Stimulated activated CD4-positive, alpha-beta T cell treated with anti-CD3 and anti-CD28 coated beads, TNF-alpha, amount 100 ng/mL, for 4 hours (primary cell): ENCODE measurements at regions not wholly inside any gene's neighbourhood (a gene's known extent, or its start where the extent isn't known, plus 50 kb on each side); places are given as distances from the start of the nearest gene placed in this dataset.

Experiments
- DNase-seq, 3 experiments: peaks; one replicate each; pipeline ENCODE4 v3.0.0-alpha.2; 2020; ENCODE audit warnings: low read depth in 3 of 3

- no peak for DNase-seq
Measured at GRCh38 chr13:85665286-85665685, 133.9 kb downstream of the SLITRK6 start.

- DNase-seq = no peak
Measured at GRCh38 chr13:85663856-85664255, 135.4 kb downstream of the SLITRK6 start.

DNA sequence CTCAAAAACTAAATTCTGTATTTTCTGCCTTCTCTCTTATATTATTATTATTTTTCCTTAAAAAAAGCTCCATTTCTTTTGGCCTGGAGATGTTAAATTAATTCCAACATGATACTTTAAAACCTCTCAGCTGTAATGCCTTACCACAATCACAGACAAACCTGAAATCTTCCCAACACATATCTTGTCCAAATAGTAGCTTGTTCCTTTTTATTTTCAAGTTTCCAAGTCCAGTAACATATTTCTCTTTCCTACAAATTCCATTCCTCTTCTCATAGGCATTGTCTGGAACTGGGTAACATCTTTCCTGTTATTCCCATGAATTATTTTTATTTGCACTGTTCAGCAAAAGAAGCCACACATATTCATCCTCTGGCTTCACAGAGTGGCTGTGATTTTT, 137.0 kb downstream of the SLITRK6 start:
- no peak for DNase-seq

GRCh38 chr13:85661675-85662074, 137.5 kb downstream of the SLITRK6 start:
- DNase-seq = no peak

- DNase-seq = no peak
Measured at GRCh38 chr13:85659493-85659892, 139.7 kb downstream of the SLITRK6 start.

GRCh38 chr13:85657942-85658341, 141.3 kb downstream of the SLITRK6 start:
- no peak for DNase-seq

DNA sequence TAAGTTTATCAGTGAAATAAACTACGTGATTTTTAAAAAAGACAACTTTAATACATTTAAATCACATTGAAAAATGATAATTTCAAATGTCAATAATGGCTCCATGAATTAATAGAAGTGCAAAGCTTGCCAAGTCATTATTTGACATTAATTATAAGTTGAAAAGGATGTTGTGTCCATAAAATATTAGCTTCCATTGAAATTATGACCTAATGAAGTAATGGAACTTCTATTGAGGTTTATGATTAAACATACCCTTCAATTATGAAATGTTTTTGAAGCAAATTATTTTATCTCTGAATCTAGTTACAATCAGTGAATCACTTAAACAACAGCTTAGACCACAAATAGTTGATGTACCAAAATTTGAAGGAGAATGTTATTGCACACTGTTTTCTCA, 144.2 kb downstream of the SLITRK6 start:
- DNase-seq = no peak

GRCh38 chr13:85654227-85654626, 145.0 kb downstream of the SLITRK6 start:
- DNase-seq = no peak

DNA sequence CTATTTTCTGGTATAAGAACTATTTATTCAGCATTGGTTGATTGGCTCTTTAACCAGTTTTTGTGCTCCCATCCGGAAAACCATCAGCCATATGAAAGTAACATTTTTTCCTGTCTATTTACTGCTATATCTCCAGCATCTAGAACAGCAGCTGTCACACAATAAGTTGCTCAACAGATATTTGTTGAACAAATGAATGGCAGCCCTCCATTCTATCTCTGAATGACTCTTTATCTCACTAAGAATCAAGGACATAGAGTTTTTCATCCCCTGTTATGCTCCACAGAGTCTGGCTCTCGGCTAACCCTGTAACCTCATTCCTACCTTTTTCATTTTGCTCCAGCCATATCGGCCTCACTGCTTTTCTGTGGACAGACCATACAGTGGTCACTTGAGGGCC, 145.5 kb downstream of the SLITRK6 start:
- no peak for DNase-seq

GRCh38 chr13:85652491-85652890, 146.7 kb downstream of the SLITRK6 start:
- DNase-seq = no peak

- no peak for DNase-seq
Measured at GRCh38 chr13:85651440-85651839, 147.8 kb downstream of the SLITRK6 start.

DNA sequence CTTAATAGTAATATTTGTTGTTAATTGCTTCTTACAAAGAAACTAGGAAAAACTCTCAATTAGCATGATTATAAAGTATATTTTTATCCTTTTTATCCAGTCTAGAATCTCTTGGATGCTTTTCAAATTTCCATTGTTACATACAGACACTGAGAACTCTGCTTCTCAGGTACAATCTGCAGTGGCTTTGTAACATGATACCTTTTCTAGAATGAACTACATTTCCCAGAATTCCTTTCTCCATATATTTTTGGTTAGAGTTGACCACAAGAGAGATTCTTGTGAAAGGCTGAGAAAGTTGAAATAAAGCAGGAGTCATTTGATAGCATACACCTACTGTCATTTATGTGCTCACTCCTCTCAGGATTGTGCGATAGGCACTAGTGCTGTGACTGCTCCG, 148.6 kb downstream of the SLITRK6 start:
- no peak for DNase-seq

GRCh38 chr13:85640727-85641126, 158.5 kb downstream of the SLITRK6 start:
- no peak for DNase-seq

GRCh38 chr13:85638815-85639393, 160.3 kb downstream of the SLITRK6 start:
- DNase-seq = no peak

DNA sequence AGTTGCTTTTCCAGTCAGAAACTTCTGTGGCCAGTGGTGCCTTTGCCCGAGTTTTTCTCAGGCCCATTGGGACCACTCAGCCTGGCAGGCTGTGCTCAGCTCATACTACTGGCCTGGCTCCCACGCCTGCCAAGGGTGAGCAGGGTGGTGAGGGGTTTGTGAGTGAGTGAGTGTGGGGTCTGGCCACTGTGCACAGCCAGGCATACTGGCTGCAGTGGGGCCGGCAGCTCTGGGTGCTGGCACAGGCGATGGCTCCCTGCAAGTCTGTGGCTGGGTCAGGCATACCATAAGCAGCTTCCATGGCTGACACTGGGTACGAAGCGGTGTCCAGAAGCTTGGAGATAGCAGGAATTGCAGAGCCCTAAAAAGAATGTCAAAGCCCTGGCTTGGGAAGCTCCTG, 161.0 kb downstream of the SLITRK6 start:
- no peak for DNase-seq

DNA sequence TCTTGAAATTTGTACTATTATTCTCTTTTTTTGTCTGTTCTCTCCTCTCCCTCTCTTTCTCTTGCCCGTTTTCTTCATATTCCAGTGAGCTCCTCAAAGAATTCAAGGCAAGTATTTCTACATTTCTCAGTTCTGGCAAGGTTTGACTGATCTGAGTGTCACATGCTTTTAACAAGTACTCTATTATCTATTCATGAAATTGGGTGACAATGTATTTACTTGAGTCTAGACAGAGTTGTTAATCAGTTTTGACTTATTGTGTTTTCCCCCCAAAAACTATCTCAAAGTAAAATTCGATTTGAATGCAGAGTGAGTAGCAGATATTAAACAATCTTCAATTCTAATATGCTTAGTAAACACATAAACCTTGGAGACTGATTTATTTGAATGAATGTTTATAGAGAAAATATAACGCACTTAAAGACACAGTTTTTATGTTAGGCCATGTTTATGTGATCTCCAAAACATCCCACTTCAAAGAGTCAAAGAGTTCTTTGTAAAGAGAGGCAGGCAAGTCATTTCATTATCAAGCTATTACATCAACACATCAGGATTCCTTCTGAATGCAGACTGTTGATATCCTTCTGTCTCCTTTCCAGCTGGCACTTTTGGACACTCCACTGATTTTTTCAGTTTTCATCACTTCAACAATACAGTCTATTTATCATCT, 166.6 kb downstream of the SLITRK6 start:
- DNase-seq = no peak

GRCh38 chr13:85631801-85632200, 167.4 kb downstream of the SLITRK6 start:
- no peak for DNase-seq

DNA sequence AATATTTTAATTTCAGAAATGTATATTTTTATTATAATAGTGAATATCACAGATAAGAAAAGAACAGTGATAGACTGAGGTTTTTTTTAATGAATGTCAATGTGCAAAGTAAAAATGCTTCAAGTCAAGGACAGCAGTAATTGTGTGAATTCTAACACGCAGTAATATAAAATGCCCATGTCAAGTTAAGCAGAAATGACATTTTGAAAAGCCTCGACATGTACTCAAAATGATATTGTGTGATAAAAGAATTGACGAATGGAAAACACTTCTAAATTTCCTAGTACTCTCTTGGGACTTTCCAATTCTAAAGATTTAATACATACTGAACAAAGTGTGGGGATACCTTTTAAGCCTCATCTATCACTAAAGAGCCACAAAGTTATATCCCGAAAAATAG, 172.6 kb downstream of the SLITRK6 start:
- DNase-seq = no peak

DNA sequence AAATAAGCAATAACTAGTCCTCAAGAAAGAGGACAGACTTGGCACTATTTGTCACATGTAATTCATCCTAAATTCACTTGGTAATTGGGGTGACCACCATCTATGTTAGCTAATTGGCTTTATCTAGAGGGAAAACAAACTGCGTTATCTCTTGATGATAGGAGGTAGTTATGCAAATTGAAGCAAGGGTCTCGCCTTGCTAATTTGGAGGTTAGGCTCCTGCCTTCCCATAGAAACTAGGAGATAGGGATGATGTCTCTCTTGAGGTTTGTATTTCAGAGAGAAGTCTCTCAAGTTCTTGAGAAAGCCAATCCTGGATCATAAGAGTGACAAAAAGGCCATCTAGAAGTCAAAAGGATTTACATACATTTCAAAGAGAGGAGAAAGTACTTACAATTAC, 179.9 kb downstream of the SLITRK6 start:
- no peak for DNase-seq

DNA sequence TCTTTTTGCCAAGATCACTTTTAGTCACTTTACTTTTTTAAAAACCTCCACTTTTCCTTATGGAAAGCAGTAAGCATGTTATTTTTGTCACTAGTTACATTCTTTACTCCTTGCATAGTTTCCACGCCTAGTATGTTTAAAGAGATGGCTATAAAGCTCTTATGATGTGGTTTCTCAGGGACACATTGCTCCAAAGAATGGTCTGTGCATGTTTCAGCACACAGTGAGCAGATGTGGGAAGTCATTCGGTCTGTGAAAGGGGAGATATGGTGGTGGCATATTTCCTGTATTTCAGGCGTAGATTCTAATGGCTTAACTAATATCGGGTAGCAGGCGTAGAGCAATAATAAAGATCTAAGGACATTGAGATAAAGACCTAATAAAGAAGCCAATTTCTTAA, 180.7 kb downstream of the SLITRK6 start:
- no peak for DNase-seq

GRCh38 chr13:85616275-85616674, 182.9 kb downstream of the SLITRK6 start:
- DNase-seq = no peak

DNA sequence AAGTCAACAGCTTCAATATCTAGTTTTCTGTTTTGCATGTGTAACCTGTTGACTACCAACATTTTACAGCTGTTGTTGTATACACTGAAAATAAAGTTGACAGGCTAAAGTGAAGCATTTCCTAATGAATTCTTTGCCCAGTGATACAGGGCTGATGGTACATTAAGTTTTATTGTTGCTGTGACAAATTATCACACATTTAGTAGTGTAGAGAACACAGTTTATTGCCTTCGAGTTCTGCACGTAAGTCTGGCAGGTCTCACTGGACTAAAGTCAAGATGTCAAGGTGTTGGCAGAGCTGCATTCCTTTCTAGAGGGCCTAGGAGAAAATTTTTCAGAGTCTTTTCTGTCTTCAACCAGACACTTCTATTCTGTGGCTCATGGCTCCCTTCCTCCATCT, 184.2 kb downstream of the SLITRK6 start:
- DNase-seq = no peak

GRCh38 chr13:85610024-85610423, 189.2 kb downstream of the SLITRK6 start:
- DNase-seq = no peak

- DNase-seq = no peak
Measured at GRCh38 chr13:85608255-85608829, 190.9 kb downstream of the SLITRK6 start.
